Endothelial cell of umbilical vein (primary cell): ENCODE measurements at regions not wholly inside any gene's neighbourhood (a gene's known extent, or its start where the extent isn't known, plus 50 kb on each side); places are given as distances from the start of the nearest gene placed in this dataset.

ENCODE experiments used
- BruUV-seq: library from RNA; stranded (reverse); fragments of 400-500 nt; replicated peaks from 2 replicates; lab custom pipeline; 2021; lab: Mats Ljungman, UMichigan
- CTCF ChIA-PET: fragments of 300-600, 350-600 bp; sonication (Branson Sonifier 250); formaldehyde crosslinking; loops from one replicate; lab custom pipeline; 2021; ENCODE audit warnings: antibody characterized with exemption, inconsistent platforms; lab: Charles Lee
- POLR2A ChIA-PET: fragments of 300-600, 350-600 bp; sonication (Branson Sonifier 250); formaldehyde crosslinking; loops from one replicate; lab custom pipeline; 2021; ENCODE audit warnings: antibody characterized with exemption, inconsistent platforms; lab: Charles Lee
- DNase-seq: peaks from one replicate; pipeline ENCODE4 v3.0.0-alpha.2; 2011; ENCODE audit warnings: low read depth, low spot score
- FAIRE-seq: peaks from 2 replicates; lab custom pipeline; 2011; peaks lifted over from hg19 to GRCh38; lab: Jason Lieb, UNC
- H2AFZ ChIP-seq: 2 replicates; pipeline ENCODE4 v1.6.0; 2012; ENCODE audit warnings: low read depth, low read length, control low read depth, inconsistent platforms
- H3K27ac ChIP-seq: 2 replicates; pipeline ENCODE4 v1.5.1; 2011; ENCODE audit warnings: low read depth, mild to moderate bottlenecking, control low read depth, low read length, moderate library complexity; ENCODE audit not compliant: insufficient read depth
- H3K27me3 ChIP-seq, 2 experiments: 2 replicates each; pipeline versions ENCODE4 v1.6.0 to v1.6.1; 2011; ENCODE audit warnings: low read length in 2 of 2, mixed read lengths in 1 of 2; ENCODE audit not compliant: control insufficient read depth in 2 of 2, insufficient read depth in 2 of 2
- H3K36me3 ChIP-seq, 2 experiments: 2 replicates in 1 of 2; 3 replicates in 1 of 2; pipeline ENCODE4 v1.5.1; 2011; ENCODE audit warnings: low read length in 2 of 2, mild to moderate bottlenecking in 1 of 2, moderate library complexity in 1 of 2; ENCODE audit not compliant: control insufficient read depth in 2 of 2, insufficient read depth in 2 of 2; ENCODE audit errors: extremely low read depth in 1 of 2
- H3K4me1 ChIP-seq: 3 replicates; pipeline ENCODE4 v1.5.1; 2011; ENCODE audit warnings: mild to moderate bottlenecking, low read length; ENCODE audit not compliant: control insufficient read depth, insufficient read depth; ENCODE audit errors: extremely low read depth
- H3K4me2 ChIP-seq: 2 replicates; pipeline ENCODE4 v1.6.1; 2011; ENCODE audit warnings: low read length, control low read depth, mixed read lengths; ENCODE audit not compliant: insufficient read depth
- H3K4me3 ChIP-seq, 3 experiments: fragments of 200-600 bp in 1 of 3; sonication (generic), shearing (Covaris generic) in 1 of 3; replicated peaks in 1 of 3; 2 replicates each; pipeline ENCODE4 v1.5.1; 2011 to 2016; ENCODE audit warnings: control low read depth in 3 of 3, low read length in 3 of 3, mild to moderate bottlenecking in 2 of 3, inconsistent platforms in 1 of 3, low read depth in 1 of 3, moderate library complexity in 1 of 3; ENCODE audit not compliant: insufficient read depth in 1 of 3
- H3K79me2 ChIP-seq: 2 replicates; pipeline ENCODE4 v1.6.0; 2012; ENCODE audit warnings: low read length, inconsistent platforms; ENCODE audit not compliant: control insufficient read depth, insufficient read depth
- H3K9ac ChIP-seq: replicated peaks from 2 replicates; pipeline ENCODE3; 2011; ENCODE audit warnings: low read length, control low read depth; ENCODE audit not compliant: insufficient read depth; ENCODE audit errors: extremely low read depth
- H3K9me1 ChIP-seq: replicated peaks from 3 replicates; pipeline ENCODE4 v1.6.0; 2011; ENCODE audit warnings: mild to moderate bottlenecking, low read length; ENCODE audit not compliant: control insufficient read depth, insufficient read depth; ENCODE audit errors: extremely low read depth
- H3K9me3 ChIP-seq: replicated peaks from 2 replicates; pipeline ENCODE4 v1.5.1; 2012; ENCODE audit warnings: low read length, inconsistent platforms; ENCODE audit not compliant: control insufficient read depth, insufficient read depth
- H4K20me1 ChIP-seq: replicated peaks from 2 replicates; pipeline ENCODE3; 2011; ENCODE audit warnings: mild to moderate bottlenecking, low read length; ENCODE audit not compliant: control insufficient read depth, insufficient read depth; ENCODE audit errors: extremely low read depth
- CTCF ChIP-seq, 2 donors: IDR thresholded peaks; 1 replicate in 1 of 2; 2 replicates in 1 of 2; pipeline ENCODE4 v1.5.1; 2011; ENCODE audit warnings: low read length in 2 of 2, mild to moderate bottlenecking in 2 of 2, moderate library complexity in 2 of 2, control low read depth in 1 of 2, inconsistent platforms in 1 of 2, low read depth in 1 of 2; ENCODE audit not compliant: insufficient read depth in 1 of 2; ENCODE audit errors: extremely low read depth in 1 of 2
- EZH2 ChIP-seq: IDR thresholded peaks from 2 replicates; pipeline ENCODE4 v1.6.1; 2012; ENCODE audit warnings: borderline replicate concordance, low read depth, mild to moderate bottlenecking, moderate library complexity, low read length, inconsistent platforms; ENCODE audit not compliant: severe bottlenecking
- GATA2 ChIP-seq: IDR thresholded peaks from 2 replicates; pipeline ENCODE4 v1.7.0; 2011; ENCODE audit warnings: low read depth, mild to moderate bottlenecking, moderate library complexity, mixed read lengths, low read length; ENCODE audit not compliant: insufficient read length, insufficient read depth
- JUN ChIP-seq: IDR thresholded peaks from 2 replicates; pipeline ENCODE4 v1.6.1; 2011; ENCODE audit warnings: borderline replicate concordance, low read depth; ENCODE audit not compliant: insufficient read length, insufficient read depth
- MYC ChIP-seq: IDR thresholded peaks from one replicate; pipeline ENCODE4 v1.6.1; 2011; ENCODE audit warnings: mild to moderate bottlenecking, low read depth, low read length
- POLR2A ChIP-seq: IDR thresholded peaks from 2 replicates; pipeline ENCODE4 v1.6.1; 2012; ENCODE audit warnings: low read depth, mild to moderate bottlenecking, control low read depth, low read length
- POLR2AphosphoS5 ChIP-seq: IDR thresholded peaks from 2 replicates; pipeline ENCODE4 v1.6.1; 2012; ENCODE audit warnings: low read depth, mild to moderate bottlenecking, control low read depth, low read length, moderate library complexity; ENCODE audit not compliant: insufficient read depth
- dilution Hi-C: fragments of 300-500 bp; cut with MboI; formaldehyde crosslinking; loops from one replicate; pipeline ENCODE4 v1.15.0; 2019; ENCODE audit warnings: low sequenced_read_pairs; ENCODE audit not compliant: extremely low pct_ligation_motif_present
- intact Hi-C: fragments of 100-400 bp; cut with micrococcal nuclease; formaldehyde crosslinking; loops from one replicate; pipeline ENCODE4 v1.10.0; 2022

- TF ChIP-seq POLR2A (no peak), GATA2 (no peak), CTCF (IDR thresholded peaks at IDR 0.05; ENCODE audit: extremely low read depth in 1 of 2, insufficient read depth in 1 of 2, low read depth in 1 of 2, low read length in 2 of 2) (no peak), EZH2 (no peak), MYC (no peak), JUN (no peak), POLR2AphosphoS5 (no peak)
- no peaks in the 10 kb centered on the region for H3K36me3 ChIP-seq
- no peak overlapping the region for H3K27ac ChIP-seq
- H3K9me1 ChIP-seq, result no peaks in the 10 kb centered on the region
- BruUV-seq, result no TSS peak
- no peaks in the 10 kb centered on the region for H3K9me3 ChIP-seq
- no peaks in the 10 kb centered on the region for H3K4me1 ChIP-seq
- H3K4me2 ChIP-seq, result no peak overlapping the region
- H3K79me2 ChIP-seq, result no peaks in the 10 kb centered on the region
- peak; percentile 78 for DNase-seq
- peak; percentile 26 for FAIRE-seq
- H3K4me3 ChIP-seq, result no peak overlapping the region
- H2AFZ ChIP-seq, result peak overlapping the region; percentile 17
- dilution Hi-C loops (no loop called here), intact Hi-C loops (no loop called here)
- ChIA-PET POLR2A (no interaction called here), CTCF (interaction anchor here (1.0 to 1.3 kb wide), 6 partner anchors 12 to 531 kb away, joined by 3 to 5 read pairs (median 4); no protein-coding TSS in a partner anchor)
- H4K20me1 ChIP-seq, result no peaks in the 10 kb centered on the region
- no peak overlapping the region for H3K9ac ChIP-seq
- H3K27me3 ChIP-seq, result no peaks in the 10 kb centered on the region
These were observed 149.1 kb downstream of the BMP4 start for GRCh38 chr14:53807542-53807941.
